ENCODE measurements at regions not wholly inside any gene's neighbourhood (a gene's known extent, or its start where the extent isn't known, plus 50 kb on each side); places are given as distances from the start of the nearest gene placed in this dataset.

DNA sequence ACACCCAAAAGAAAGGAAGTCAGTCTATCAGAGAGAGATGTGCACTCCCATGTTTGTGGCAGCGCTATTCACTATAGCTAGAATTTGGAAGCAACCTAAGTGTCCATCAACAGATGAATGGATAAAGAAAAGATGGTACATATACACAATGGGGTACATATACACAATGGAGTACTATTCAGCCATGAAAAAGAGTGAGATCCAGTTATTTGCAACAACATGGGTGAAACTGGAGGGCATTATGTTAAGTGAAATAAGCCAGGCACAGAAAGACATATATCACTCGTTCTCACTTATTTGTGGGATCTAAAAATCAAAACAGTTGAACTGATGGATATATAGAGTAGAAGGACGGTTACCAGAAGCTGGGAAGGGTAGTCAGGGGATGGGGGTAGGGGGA, 99.9 kb upstream of the ZNF516 start:
- WGBS, 2 experiments (ENCODE audit: extremely low coverage in 1 of 2, insufficient coverage in 1 of 2, insufficient read length in 1 of 2, insufficient replicate concordance in 2 of 2, low coverage in 1 of 2, low lambda C conversion rate in 2 of 2, missing lambda C conversion rate in 1 of 2), result 89% methylated on average over 3 of the region's 3 CpGs; no CpG with 5 or more reads in 1 of the 2 experiments
- no peak overlapping the region for H3K9ac ChIP-seq (replicated peaks in 1 of 4; ENCODE audit: extremely low read depth in 1 of 4, low read depth in 3 of 4, low read length in 3 of 4)
- no peak overlapping the region for H2BK12ac ChIP-seq (ENCODE audit: low read depth, low read length)
- H3K56ac ChIP-seq (replicated peaks; ENCODE audit: insufficient read length, low read depth, low read length), result no peak overlapping the region
- no peaks in the 10 kb centered on the region for H3K23me2 ChIP-seq (ENCODE audit: low read depth, low read length)
- no peak overlapping the region for H2BK5ac ChIP-seq (ENCODE audit: low read depth, low read length)
- H3K14ac ChIP-seq (ENCODE audit: insufficient read length), result no peak overlapping the region
- POLR2A ChIA-PET (ENCODE audit: partially characterized antibody), result no interaction called here
- no peaks in the 10 kb centered on the region for H3K27me3 ChIP-seq (replicated peaks in 1 of 4; ENCODE audit: control insufficient read depth in 3 of 4, extremely low read depth in 1 of 4, insufficient read depth in 3 of 4, low read length in 3 of 4)
- FAIRE-seq (no peak), DNase-seq (ENCODE audit: low read depth in 1 of 2, low spot score in 2 of 2) (no peak)
- H3K9me3 ChIP-seq (ENCODE audit: insufficient read depth in 2 of 2, low read depth in 1 of 2, low read length in 1 of 2), result peaks cover 0 to 3% of the 10 kb centered on the region in 2 experiments; a peak in 3 of 4 replicates
- no peak overlapping the region for H2BK15ac ChIP-seq (ENCODE audit: low read length)
- no peak overlapping the region for H3K4ac ChIP-seq (replicated peaks; ENCODE audit: insufficient read length, low read depth, low read length)
- H3K27ac ChIP-seq (ENCODE audit: low read depth, low read length), result no peak overlapping the region
- no peak overlapping the region for H4K91ac ChIP-seq (replicated peaks; ENCODE audit: insufficient read length, low read length)
- no peak overlapping the region for H3K4me3 ChIP-seq (ENCODE audit: extremely low read depth in 1 of 4, insufficient read depth in 2 of 4, low read depth in 3 of 4, low read length in 4 of 4)
- H3K23ac ChIP-seq (ENCODE audit: insufficient read length), result no peak overlapping the region
- no peak overlapping the region for H4K5ac ChIP-seq (ENCODE audit: insufficient read length, low read depth, low read length)
- H4K8ac ChIP-seq (ENCODE audit: extremely low read depth, insufficient read depth, low read length), result no peak overlapping the region
- H2AK5ac ChIP-seq (ENCODE audit: low read depth, low read length), result no peak overlapping the region
- no peak overlapping the region for H2BK120ac ChIP-seq (replicated peaks; ENCODE audit: low read depth, low read length)
- H2AFZ ChIP-seq (ENCODE audit: low read length), result no peak overlapping the region
- no peak overlapping the region for H3K4me2 ChIP-seq (ENCODE audit: insufficient read depth in 1 of 2, low read depth in 2 of 2, low read length in 2 of 2)
- no peaks in the 10 kb centered on the region for H4K20me1 ChIP-seq (replicated peaks in 1 of 2; ENCODE audit: control insufficient read depth in 1 of 2, insufficient read depth in 2 of 2, low read length in 2 of 2)
- no peaks in the 10 kb centered on the region for H3K36me3 ChIP-seq (ENCODE audit: control insufficient read depth in 2 of 4, insufficient read depth in 4 of 4, low read length in 3 of 4)
- peaks cover 2 to 5% (median 3%) of the 10 kb centered on the region in 4 experiments; a peak in 5 of 7 replicates for H3K4me1 ChIP-seq (replicated peaks in 1 of 4; ENCODE audit: control insufficient read depth in 3 of 4, insufficient read depth in 4 of 4, low read length in 3 of 4)
- no peak overlapping the region for H2BK20ac ChIP-seq (ENCODE audit: low read length)
- no peaks in the 10 kb centered on the region for H3K79me1 ChIP-seq (ENCODE audit: low read depth, low read length)
- no peak overlapping the region for H3K18ac ChIP-seq (ENCODE audit: extremely low read depth, low read length)
- H3K79me2 ChIP-seq (ENCODE audit: control insufficient read depth in 1 of 2, insufficient read depth in 2 of 2, low read length in 2 of 2), result no peaks in the 10 kb centered on the region
- CTCF ChIA-PET (ENCODE audit: partially characterized antibody), result interaction anchor here (0.7 to 1.4 kb wide), 3 partner anchors 12 to 114 kb away, joined by 3 to 4 read pairs (median 3); no protein-coding TSS in a partner anchor
- no peak for TF ChIP-seq GABPA (IDR thresholded peaks at IDR 0.05; ENCODE audit: borderline replicate concordance, insufficient read depth, low read length)
- no peak for TF ChIP-seq SUZ12 (IDR thresholded peaks at IDR 0.05; ENCODE audit: low read length)
- TF ChIP-seq CHD2 (IDR thresholded peaks at IDR 0.05; ENCODE audit: low read length), result no peak
- TF ChIP-seq BACH1 (IDR thresholded peaks at IDR 0.05; ENCODE audit: low read length), result no peak
- TF ChIP-seq TAF7 (optimal IDR thresholded peaks at IDR 0.05; ENCODE audit: borderline replicate concordance, low read depth, low read length), result no peak
- no peak for TF ChIP-seq SIRT6 (IDR thresholded peaks at IDR 0.05; ENCODE audit: low read length)
- TF ChIP-seq SIN3A (conservative IDR thresholded peaks at IDR 0.05 in 1 of 2, IDR thresholded peaks at IDR 0.05 in 1 of 2; ENCODE audit: low read depth in 1 of 2, low read length in 2 of 2), result no peak
- TF ChIP-seq SP2 (IDR thresholded peaks at IDR 0.05; ENCODE audit: low read length), result no peak
- TF ChIP-seq FOSL1 (IDR thresholded peaks at IDR 0.05; ENCODE audit: insufficient read depth, low read depth, low read length), result no peak
- TF ChIP-seq, protein P1, sequence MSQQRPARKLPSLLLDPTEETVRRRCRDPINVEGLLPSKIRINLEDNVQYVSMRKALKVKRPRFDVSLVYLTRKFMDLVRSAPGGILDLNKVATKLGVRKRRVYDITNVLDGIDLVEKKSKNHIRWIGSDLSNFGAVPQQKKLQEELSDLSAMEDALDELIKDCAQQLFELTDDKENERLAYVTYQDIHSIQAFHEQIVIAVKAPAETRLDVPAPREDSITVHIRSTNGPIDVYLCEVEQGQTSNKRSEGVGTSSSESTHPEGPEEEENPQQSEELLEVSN (IDR thresholded peaks at IDR 0.05), result no peak
- no peak for TF ChIP-seq TEAD4 (IDR thresholded peaks at IDR 0.05; ENCODE audit: low read depth, low read length)
- TF ChIP-seq POLR2AphosphoS5 (IDR thresholded peaks at IDR 0.05; ENCODE audit: low read depth, low read length), result no peak
- no peak for TF ChIP-seq GTF2F1 (IDR thresholded peaks at IDR 0.05; ENCODE audit: borderline replicate concordance, low read depth, low read length)
- TF ChIP-seq MAFK (IDR thresholded peaks at IDR 0.05; ENCODE audit: low read depth, low read length), result no peak
- TF ChIP-seq CTBP2 (IDR thresholded peaks at IDR 0.05; ENCODE audit: borderline replicate concordance, insufficient read depth, insufficient read length, low read length), result no peak

All from H1 (cell line).